Coronary artery (tissue), 2 donors: ENCODE measurements at regions not wholly inside any gene's neighbourhood (a gene's known extent, or its start where the extent isn't known, plus 50 kb on each side); places are given as distances from the start of the nearest gene placed in this dataset.

ENCODE experiments used
- DNase-seq: peaks from one replicate; pipeline ENCODE4 v3.0.0-alpha.2; 2017; ENCODE audit warnings: low spot score
- H3K27ac ChIP-seq, 2 donors: fragments of 200-600 bp; sonication (generic); one replicate each; pipeline ENCODE4 v1.5.1; 2016 to 2019
- H3K4me3 ChIP-seq: fragments of 200-600 bp; sonication (generic); 2 replicates; pipeline ENCODE4 v1.5.1; 2016; ENCODE audit warnings: mild to moderate bottlenecking, moderate library complexity
- TF ChIP-seq, protein P1 (sequence below): fragments of 200-600 bp; sonication (generic); IDR thresholded peaks from one replicate; pipeline ENCODE4 v1.5.1; 2019; ENCODE audit warnings: antibody characterized with exemption

DNA sequence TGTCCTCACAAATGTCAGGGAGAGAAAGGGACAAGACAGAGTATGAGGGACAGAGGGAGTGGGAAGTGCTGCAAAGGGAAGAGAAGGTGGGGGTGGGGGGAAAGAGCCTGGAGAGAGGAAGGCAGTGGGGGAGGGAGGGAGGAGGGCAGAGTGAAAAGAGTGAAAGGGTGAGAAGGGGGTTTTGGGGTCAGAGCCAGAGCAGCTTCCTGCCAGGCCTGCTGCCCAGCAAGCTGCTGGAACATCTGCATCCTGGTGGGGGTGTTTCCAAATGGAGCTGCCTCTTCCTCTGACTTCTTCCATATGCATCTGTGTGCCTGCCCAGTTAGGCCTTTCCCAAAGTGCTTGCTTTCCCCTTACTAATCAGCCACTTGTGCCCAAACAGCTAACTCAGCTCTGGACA is 94.3 kb upstream of the CELF4 start:
- no peak overlapping the region for H3K4me3 ChIP-seq
- H3K27ac ChIP-seq: no peak overlapping the region
- TF ChIP-seq, protein P1, sequence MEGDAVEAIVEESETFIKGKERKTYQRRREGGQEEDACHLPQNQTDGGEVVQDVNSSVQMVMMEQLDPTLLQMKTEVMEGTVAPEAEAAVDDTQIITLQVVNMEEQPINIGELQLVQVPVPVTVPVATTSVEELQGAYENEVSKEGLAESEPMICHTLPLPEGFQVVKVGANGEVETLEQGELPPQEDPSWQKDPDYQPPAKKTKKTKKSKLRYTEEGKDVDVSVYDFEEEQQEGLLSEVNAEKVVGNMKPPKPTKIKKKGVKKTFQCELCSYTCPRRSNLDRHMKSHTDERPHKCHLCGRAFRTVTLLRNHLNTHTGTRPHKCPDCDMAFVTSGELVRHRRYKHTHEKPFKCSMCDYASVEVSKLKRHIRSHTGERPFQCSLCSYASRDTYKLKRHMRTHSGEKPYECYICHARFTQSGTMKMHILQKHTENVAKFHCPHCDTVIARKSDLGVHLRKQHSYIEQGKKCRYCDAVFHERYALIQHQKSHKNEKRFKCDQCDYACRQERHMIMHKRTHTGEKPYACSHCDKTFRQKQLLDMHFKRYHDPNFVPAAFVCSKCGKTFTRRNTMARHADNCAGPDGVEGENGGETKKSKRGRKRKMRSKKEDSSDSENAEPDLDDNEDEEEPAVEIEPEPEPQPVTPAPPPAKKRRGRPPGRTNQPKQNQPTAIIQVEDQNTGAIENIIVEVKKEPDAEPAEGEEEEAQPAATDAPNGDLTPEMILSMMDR: no peak
- DNase-seq: no peak

DNA sequence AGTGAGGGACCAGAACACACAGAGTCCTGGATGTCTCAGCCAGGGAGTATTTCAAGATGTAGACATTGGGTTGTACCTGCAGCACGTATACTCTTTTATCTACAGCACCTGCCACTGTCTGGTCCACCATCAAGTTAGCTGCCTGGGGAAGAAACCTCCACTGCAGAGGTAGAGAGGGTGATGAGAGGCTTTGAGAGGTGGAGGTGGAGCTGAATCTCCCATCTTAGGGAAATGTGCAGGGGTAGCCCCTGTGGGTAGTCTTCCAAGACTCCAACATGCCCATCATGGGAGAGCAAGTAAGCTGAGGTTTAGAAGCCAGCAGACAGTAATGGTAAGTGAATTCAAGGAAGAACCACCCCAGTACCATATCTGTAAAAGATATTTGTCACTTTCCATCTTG is 93.3 kb upstream of the CELF4 start:
- no peak for DNase-seq
- TF ChIP-seq, protein P1: no peak
- Histone ChIP-seq H3K4me3 (no peak overlapping the region), H3K27ac (no peak overlapping the region)

DNA sequence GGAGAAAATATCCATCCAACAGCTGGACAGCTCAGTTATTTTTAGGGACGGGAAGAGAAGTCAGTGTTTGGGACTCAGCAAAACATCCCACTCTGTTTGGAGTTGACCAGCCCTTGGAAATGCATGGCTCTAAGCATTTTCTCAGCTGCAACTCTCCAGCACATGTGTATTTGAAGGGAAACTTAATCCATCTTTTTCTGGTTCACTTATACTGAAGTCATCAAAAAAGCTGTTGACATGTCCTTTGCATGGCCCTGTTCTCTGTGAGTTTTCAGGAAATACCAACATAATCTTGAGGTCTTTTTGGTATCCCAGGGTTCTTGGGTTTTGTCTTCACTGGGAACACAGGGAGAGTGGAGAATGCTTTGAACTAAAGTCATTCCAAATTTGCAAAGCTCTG is 91.9 kb upstream of the CELF4 start:
- no peak for DNase-seq
- TF ChIP-seq, protein P1: no peak
- Histone ChIP-seq H3K27ac (no peak overlapping the region), H3K4me3 (no peak overlapping the region)

DNA sequence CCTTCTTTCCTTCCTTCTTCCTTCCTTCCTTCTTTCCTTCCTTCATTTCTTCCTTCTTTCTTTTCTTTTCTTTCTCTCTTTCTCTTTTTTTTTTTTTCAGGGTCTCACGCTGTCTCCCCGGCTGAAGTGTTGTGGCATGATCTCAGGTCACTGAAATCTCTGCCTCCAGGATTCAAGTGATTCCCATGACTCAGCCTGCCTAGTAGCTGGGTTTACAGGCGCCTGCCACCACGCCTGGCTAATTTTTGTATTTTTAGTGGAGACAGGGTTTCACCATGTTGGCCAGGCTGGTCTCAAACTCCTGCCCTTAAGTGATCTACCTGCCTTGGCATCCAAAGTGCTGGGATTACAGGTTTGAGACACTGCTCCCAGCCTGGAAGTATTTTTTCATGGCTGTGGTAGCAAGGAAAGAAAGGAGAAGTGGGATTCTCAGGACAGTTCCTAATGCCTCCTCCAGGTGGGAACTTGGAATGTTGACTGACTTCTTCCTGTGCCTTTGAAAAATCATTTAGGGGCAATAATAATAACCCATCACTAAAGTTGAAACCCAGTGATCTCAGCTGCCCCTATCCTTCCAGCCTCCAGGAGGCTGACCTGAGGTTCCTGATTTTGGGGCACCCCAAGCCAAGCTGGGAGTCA is 89.3 kb upstream of the CELF4 start:
- TF ChIP-seq, protein P1: no peak
- Histone ChIP-seq H3K4me3 (no peak overlapping the region), H3K27ac (no peak overlapping the region)
- DNase-seq: no peak

DNA sequence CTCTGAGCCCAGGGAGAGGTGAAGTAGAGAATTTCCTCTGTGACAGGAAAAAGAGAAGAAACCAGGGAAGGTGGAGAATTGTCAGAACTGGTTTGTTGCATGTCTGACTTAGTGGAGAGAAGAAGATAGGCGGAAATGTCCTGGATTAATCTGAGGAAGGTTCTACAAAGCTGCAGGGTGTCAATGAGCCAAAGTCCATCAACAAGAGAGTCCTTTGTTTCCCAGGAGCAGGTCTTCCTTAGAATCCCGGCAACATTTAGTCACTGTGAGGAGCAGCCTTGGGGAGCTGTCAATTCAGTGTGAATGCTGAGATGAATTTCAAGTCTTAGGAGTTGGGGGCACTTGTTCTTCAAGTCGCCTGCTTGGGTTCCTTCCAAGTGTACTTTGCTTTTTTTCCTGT is 88.4 kb upstream of the CELF4 start:
- TF ChIP-seq, protein P1: no peak
- no peak overlapping the region for H3K4me3 ChIP-seq
- H3K27ac ChIP-seq: no peak overlapping the region
- no peak for DNase-seq

DNA sequence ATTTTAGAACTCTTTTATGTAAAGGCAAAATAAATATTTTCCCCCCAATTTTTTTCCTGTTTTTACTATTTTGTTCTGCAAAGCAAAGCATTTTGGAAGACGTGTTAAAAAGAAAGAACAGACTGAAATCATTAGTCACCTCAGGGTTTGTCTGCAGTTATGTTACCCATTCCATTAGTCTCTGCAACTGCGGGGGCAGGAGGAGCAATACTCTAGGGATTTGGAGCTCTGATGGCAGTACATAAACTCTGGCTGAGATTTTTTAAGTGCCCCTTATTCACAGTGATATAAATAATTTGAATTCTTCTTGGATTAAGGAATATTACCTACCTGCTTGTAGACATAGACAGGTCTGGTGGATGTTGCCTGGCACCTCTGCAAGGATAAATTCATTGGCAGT is 88.0 kb upstream of the CELF4 start:
- DNase-seq: no peak
- TF ChIP-seq, protein P1: no peak
- Histone ChIP-seq H3K27ac (no peak overlapping the region), H3K4me3 (no peak overlapping the region)

DNA sequence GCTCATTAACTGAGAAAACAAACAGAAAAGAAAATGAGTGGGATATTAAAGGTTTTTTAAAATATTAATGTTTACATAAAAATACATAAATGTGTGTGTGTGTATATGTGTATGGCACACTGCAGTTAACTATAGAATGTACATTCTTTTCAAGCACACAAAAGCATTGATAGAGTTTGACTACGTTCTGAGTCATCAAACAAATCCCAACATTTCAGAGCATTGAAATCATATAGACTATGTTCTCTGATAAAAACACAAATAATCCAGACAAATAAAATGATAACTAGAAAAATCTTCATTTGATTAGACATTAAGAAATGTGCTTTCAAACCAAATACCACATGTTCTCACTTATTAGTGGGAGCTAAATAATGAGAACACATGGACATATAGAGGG is 84.3 kb upstream of the CELF4 start:
- no peak overlapping the region for H3K4me3 ChIP-seq
- H3K27ac ChIP-seq: no peak overlapping the region
- TF ChIP-seq, protein P1: no peak
- no peak for DNase-seq
